NCI-H1417 (cell line): ENCODE measurements at regions not wholly inside any gene's neighbourhood (a gene's known extent, or its start where the extent isn't known, plus 50 kb on each side); places are given as distances from the start of the nearest gene placed in this dataset.
A peak's percentile ranks its signal among the peaks of the same experiment; 100 is the strongest.

Experiments used
- DNase-seq, 3 experiments: peaks; one replicate each; lab custom pipeline; 2025; lab: John Stamatoyannopoulos, UW

GRCh38 chr2:71776227-71776626, 322.9 kb downstream of the DYSF start:
- no peak for DNase-seq

- no peak for DNase-seq
Measured at GRCh38 chr2:71773218-71773617, 319.9 kb downstream of the DYSF start.

- DNase-seq, result no peak
Measured at GRCh38 chr2:71772510-71773172, 319.3 kb downstream of the DYSF start.

GRCh38 chr2:71767663-71768062, 314.3 kb downstream of the DYSF start:
- DNase-seq, result no peak

- no peak for DNase-seq
Measured at GRCh38 chr2:71759060-71759459, 305.7 kb downstream of the DYSF start.

GRCh38 chr2:71757351-71757750, 304.0 kb downstream of the DYSF start:
- DNase-seq, result peak in 1 of 3 experiments; percentile 13

GRCh38 chr2:71756280-71756906, 303.0 kb downstream of the DYSF start:
- DNase-seq, result no peak

- no peak for DNase-seq
Measured at GRCh38 chr2:71751590-71751989, 298.2 kb downstream of the DYSF start.

GRCh38 chr2:71749671-71750101, 296.3 kb downstream of the DYSF start:
- peak in 2 of 3 experiments; percentile 11 to 50 for DNase-seq

- DNase-seq, result no peak
Measured at GRCh38 chr2:71748227-71748626, 294.9 kb downstream of the DYSF start.

- no peak for DNase-seq
Measured at GRCh38 chr2:71747559-71747958, 294.2 kb downstream of the DYSF start.

GRCh38 chr2:71746946-71747501, 293.7 kb downstream of the DYSF start:
- DNase-seq, result no peak

GRCh38 chr2:71744781-71745180, 291.4 kb downstream of the DYSF start:
- DNase-seq, result no peak

GRCh38 chr2:71743995-71744675, 290.8 kb downstream of the DYSF start:
- no peak for DNase-seq

GRCh38 chr2:71742953-71743601, 289.7 kb downstream of the DYSF start:
- DNase-seq, result no peak

- no peak for DNase-seq
Measured at GRCh38 chr2:71736986-71737385, 283.6 kb downstream of the DYSF start.

GRCh38 chr2:71736091-71736861, 282.9 kb downstream of the DYSF start:
- peak in 1 of 3 experiments; percentile 25 for DNase-seq
